ENCODE measurements at regions not wholly inside any gene's neighbourhood (a gene's known extent, or its start where the extent isn't known, plus 50 kb on each side); places are given as distances from the start of the nearest gene placed in this dataset.

DNA sequence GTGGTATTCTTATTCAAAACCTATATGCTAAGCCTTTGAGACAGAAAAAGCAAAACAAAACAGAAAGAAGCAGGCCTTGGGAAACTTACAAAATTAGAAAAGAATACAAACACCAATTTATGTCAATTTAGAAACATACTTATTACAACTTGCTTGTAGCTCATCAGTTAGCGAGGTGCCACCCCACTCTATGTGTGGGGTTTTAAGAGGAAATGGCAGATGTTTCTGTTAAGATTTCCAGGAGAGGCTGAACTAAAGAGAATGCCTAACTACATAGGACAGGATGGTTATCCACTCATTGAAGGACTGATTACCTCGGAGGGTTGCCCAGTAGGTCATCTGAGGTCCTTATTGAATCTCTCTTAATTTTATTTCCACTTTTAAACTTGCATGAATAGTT lies 302.0 kb downstream of the ETS1 start:
- Histone ChIP-seq H3K4me3 (no peak overlapping the region), H3K9me3 (no peaks in the 10 kb centered on the region), H3K27ac (no peak overlapping the region), H3K4me1 (peaks cover 0 to 8% of the 10 kb centered on the region in 2 donors), H3K27me3 (no peaks in the 10 kb centered on the region), H3K36me3 (no peaks in the 10 kb centered on the region)
- intact Hi-C loops (cut with DNase I): no loop called here
- TF ChIP-seq, protein P1, sequence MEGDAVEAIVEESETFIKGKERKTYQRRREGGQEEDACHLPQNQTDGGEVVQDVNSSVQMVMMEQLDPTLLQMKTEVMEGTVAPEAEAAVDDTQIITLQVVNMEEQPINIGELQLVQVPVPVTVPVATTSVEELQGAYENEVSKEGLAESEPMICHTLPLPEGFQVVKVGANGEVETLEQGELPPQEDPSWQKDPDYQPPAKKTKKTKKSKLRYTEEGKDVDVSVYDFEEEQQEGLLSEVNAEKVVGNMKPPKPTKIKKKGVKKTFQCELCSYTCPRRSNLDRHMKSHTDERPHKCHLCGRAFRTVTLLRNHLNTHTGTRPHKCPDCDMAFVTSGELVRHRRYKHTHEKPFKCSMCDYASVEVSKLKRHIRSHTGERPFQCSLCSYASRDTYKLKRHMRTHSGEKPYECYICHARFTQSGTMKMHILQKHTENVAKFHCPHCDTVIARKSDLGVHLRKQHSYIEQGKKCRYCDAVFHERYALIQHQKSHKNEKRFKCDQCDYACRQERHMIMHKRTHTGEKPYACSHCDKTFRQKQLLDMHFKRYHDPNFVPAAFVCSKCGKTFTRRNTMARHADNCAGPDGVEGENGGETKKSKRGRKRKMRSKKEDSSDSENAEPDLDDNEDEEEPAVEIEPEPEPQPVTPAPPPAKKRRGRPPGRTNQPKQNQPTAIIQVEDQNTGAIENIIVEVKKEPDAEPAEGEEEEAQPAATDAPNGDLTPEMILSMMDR (IDR thresholded peaks at IDR 0.05): no peak
- no peak for DNase-seq (ENCODE audit: low spot score in 2 of 2)

DNA sequence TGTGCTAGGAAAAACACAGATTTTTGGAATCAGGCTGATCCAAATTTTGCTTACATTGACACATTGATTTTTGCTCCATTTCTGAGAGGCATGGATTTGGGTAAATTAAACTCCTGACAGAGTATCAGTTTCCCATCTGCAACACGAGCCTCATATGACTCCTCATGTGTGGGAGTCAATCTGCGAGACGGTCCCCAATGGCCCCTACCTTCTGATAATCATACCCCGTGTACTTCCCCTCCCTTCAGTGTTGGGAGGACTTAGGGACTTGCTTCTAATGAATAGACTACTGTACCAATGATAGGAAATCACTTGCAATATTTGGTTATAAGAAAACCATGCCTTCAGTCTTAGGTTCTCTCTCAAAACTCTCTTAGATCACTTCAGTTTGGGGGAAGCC lies 302.7 kb downstream of the ETS1 start:
- TF ChIP-seq, protein P1 (IDR thresholded peaks at IDR 0.05): no peak
- Histone ChIP-seq H3K36me3 (no peaks in the 10 kb centered on the region), H3K9me3 (no peaks in the 10 kb centered on the region), H3K27me3 (no peaks in the 10 kb centered on the region), H3K27ac (no peak overlapping the region), H3K4me3 (no peak overlapping the region), H3K4me1 (peaks cover 0 to 1% of the 10 kb centered on the region in 2 donors)
- DNase-seq (ENCODE audit: low spot score in 2 of 2): no peak
- intact Hi-C loops (cut with DNase I): no loop called here

DNA sequence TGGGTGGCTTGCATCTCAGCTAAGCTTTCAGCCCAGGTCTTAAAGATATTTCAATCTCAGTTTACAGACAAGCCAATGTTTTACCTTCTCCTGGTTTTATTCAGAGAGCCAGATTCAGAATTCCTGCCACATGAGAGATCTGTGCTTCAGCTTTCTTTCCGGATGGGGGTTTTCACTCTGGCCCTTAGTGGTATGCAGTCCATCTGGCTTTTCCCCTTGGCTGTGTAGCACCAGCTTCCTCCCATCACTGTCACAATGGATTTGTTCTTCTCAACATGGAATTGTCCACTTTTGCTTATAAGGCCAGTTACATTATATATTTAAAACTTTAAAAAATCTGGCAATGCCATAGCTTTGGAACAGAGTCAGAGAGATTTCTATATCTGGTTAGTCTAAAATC lies 303.9 kb downstream of the ETS1 start:
- Histone ChIP-seq H3K36me3 (no peaks in the 10 kb centered on the region), H3K9me3 (no peaks in the 10 kb centered on the region), H3K4me1 (no peaks in the 10 kb centered on the region), H3K27ac (no peak overlapping the region), H3K27me3 (no peaks in the 10 kb centered on the region), H3K4me3 (no peak overlapping the region)
- intact Hi-C loops (cut with DNase I): no loop called here
- no peak for DNase-seq (ENCODE audit: low spot score in 2 of 2)
- TF ChIP-seq, protein P1 (IDR thresholded peaks at IDR 0.05): no peak

DNA sequence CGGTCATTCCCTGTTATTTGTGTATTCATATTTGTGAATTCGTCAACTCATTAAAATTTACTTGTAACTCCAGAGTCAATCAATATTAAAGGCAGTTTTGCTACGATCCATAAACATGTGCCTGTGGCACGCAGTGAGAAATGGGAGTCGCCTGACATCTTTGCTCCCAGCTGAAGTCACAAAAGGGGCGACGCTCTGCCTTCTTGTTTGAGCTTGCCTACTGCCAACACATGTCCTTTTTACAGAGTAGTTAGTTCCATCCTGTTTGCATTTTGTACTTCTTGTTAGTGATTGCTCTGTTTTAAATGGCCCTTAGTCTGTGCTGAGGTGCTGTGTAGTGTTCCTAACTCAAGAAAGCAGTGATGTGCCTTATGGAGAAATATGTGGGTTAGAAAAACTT lies 305.3 kb downstream of the ETS1 start:
- TF ChIP-seq, protein P1 (IDR thresholded peaks at IDR 0.05): no peak
- no peaks in the 10 kb centered on the region for H3K4me1 ChIP-seq
- H3K4me3 ChIP-seq: no peak overlapping the region
- H3K27ac ChIP-seq: no peak overlapping the region
- DNase-seq (ENCODE audit: low spot score in 2 of 2): no peak
- no peaks in the 10 kb centered on the region for H3K36me3 ChIP-seq
- H3K9me3 ChIP-seq: no peaks in the 10 kb centered on the region
- H3K27me3 ChIP-seq: no peaks in the 10 kb centered on the region
- intact Hi-C loops (cut with DNase I): no loop called here

DNA sequence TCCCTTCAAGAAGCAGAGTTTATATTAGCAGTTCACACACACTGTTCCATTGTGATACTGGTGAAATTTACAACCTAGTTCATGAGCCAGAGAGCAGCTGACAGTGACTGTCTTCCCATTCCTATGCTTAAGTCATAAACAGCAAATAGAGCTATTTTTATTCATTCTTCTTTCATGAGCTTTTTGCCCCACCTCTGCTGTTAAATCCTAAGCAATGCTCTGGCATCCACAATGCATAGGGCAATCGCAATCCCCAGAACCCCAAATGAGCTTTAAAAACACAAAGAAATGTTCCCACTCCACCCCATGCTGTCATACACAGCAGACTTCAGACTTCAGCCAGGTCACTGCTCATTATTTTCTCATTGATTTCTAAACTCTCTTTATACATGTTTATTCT lies 307.5 kb downstream of the ETS1 start:
- Histone ChIP-seq H3K4me1 (no peaks in the 10 kb centered on the region), H3K9me3 (no peaks in the 10 kb centered on the region), H3K4me3 (no peak overlapping the region), H3K27ac (no peak overlapping the region), H3K27me3 (no peaks in the 10 kb centered on the region), H3K36me3 (no peaks in the 10 kb centered on the region)
- intact Hi-C loops (cut with DNase I): no loop called here
- TF ChIP-seq, protein P1 (IDR thresholded peaks at IDR 0.05): no peak
- DNase-seq (ENCODE audit: low spot score in 2 of 2): no peak

DNA sequence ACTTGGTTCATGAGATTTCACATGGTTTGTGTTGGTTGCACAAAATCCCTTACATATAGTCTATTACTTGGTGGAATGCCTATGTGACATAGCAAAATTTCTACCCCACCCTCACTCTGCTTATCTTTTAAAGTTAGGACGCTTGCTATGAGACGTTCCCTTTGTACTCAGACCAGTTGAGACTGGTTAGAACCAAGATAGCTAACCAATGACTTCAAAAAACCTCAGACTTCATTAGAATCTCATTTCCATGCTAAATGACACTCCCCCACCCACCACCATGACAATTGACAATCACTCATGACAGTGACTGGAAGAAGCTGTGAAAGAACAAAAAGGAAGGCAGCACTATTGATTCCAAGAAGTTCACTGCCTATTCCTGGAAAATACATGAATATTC lies 313.6 kb downstream of the ETS1 start:
- Histone ChIP-seq H3K4me3 (no peak overlapping the region), H3K27me3 (no peaks in the 10 kb centered on the region), H3K4me1 (no peaks in the 10 kb centered on the region), H3K36me3 (no peaks in the 10 kb centered on the region), H3K9me3 (no peaks in the 10 kb centered on the region), H3K27ac (no peak overlapping the region)
- no peak for DNase-seq (ENCODE audit: low spot score in 2 of 2)
- TF ChIP-seq, protein P1 (IDR thresholded peaks at IDR 0.05): no peak
- intact Hi-C loops (cut with DNase I): no loop called here
